ENCODE measurements at regions not wholly inside any gene's neighbourhood (a gene's known extent, or its start where the extent isn't known, plus 50 kb on each side); places are given as distances from the start of the nearest gene placed in this dataset.

GRCh38 chr21:16742131-16742641 is 770.7 kb upstream of the CXADR start:
- WGBS, 2 experiments (ENCODE audit: low coverage in 1 of 2, low lambda C conversion rate in 2 of 2, missing lambda C conversion rate in 2 of 2) = 23 to 33% methylated on average over 3 of the region's 3 CpGs
- H3K9me2 ChIP-seq (ENCODE audit: insufficient read depth) = no peaks in the 10 kb centered on the region
- no peak overlapping the region for H3K4me3 ChIP-seq
- no peak overlapping the region for H3K4me2 ChIP-seq (ENCODE audit: unreplicated experiment)
- H4K20me1 ChIP-seq (ENCODE audit: insufficient read depth) = no peaks in the 10 kb centered on the region
- H3K4me1 ChIP-seq (ENCODE audit: insufficient read depth) = no peaks in the 10 kb centered on the region
- no peaks in the 10 kb centered on the region for H3K36me3 ChIP-seq (ENCODE audit: low read depth)
- H3K79me2 ChIP-seq (ENCODE audit: insufficient read depth) = no peaks in the 10 kb centered on the region
- H3K9me3 ChIP-seq (ENCODE audit: low read depth) = no peaks in the 10 kb centered on the region
- TF ChIP-seq EZH2phosphoT487 (IDR thresholded peaks at IDR 0.05; ENCODE audit: insufficient read depth, low read depth) (no peak), EZH2 (IDR thresholded peaks at IDR 0.05; ENCODE audit: insufficient read depth, poor library complexity, severe bottlenecking) (no peak)
- no peaks in the 10 kb centered on the region for H3K27me3 ChIP-seq (replicated peaks; ENCODE audit: insufficient read depth)
- H3K27ac ChIP-seq = no peak overlapping the region
- H3F3A ChIP-seq (ENCODE audit: insufficient read depth) = no peaks in the 10 kb centered on the region
- in situ Hi-C loops (cut with MboI) = no loop called here
- no peak overlapping the region for H3K9ac ChIP-seq
- no peak overlapping the region for H2AFZ ChIP-seq
- no peak for DNase-seq

DNA sequence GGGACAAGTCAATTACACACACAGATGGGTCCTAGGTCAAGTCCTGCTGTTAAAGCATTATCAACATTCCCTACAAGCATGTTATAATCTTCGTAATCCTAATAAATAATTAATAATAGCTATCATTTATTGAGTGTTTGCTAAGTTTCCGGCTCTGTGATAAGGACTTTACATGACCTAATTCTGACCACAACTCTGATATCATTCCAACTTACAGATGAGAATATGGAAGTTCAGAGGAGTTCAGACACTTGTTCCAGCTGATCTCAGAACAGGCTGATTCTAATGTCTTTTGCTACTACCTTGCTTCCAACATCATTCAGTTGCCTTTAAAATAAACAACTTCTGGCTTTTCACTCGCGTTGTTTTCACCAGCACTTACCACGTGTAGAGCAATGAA is 770.1 kb upstream of the CXADR start:
- TF ChIP-seq EZH2phosphoT487 (IDR thresholded peaks at IDR 0.05; ENCODE audit: insufficient read depth, low read depth) (no peak), EZH2 (IDR thresholded peaks at IDR 0.05; ENCODE audit: insufficient read depth, poor library complexity, severe bottlenecking) (no peak)
- Histone ChIP-seq H3K27ac (no peak overlapping the region), H2AFZ (no peak overlapping the region), H3F3A (ENCODE audit: insufficient read depth) (no peaks in the 10 kb centered on the region), H3K4me1 (ENCODE audit: insufficient read depth) (no peaks in the 10 kb centered on the region), H4K20me1 (ENCODE audit: insufficient read depth) (no peaks in the 10 kb centered on the region), H3K9me2 (ENCODE audit: insufficient read depth) (no peaks in the 10 kb centered on the region), H3K9me3 (ENCODE audit: low read depth) (no peaks in the 10 kb centered on the region), H3K4me3 (no peak overlapping the region), H3K27me3 (replicated peaks; ENCODE audit: insufficient read depth) (no peaks in the 10 kb centered on the region), H3K4me2 (ENCODE audit: unreplicated experiment) (no peak overlapping the region), H3K9ac (no peak overlapping the region), H3K36me3 (ENCODE audit: low read depth) (no peaks in the 10 kb centered on the region), H3K79me2 (ENCODE audit: insufficient read depth) (no peaks in the 10 kb centered on the region)
- in situ Hi-C loops (cut with MboI) = no loop called here
- 40 to 46% methylated on average over 5 of the region's 5 CpGs for WGBS, 2 experiments (ENCODE audit: low coverage in 1 of 2, low lambda C conversion rate in 2 of 2, missing lambda C conversion rate in 2 of 2)
- no peak for DNase-seq

DNA sequence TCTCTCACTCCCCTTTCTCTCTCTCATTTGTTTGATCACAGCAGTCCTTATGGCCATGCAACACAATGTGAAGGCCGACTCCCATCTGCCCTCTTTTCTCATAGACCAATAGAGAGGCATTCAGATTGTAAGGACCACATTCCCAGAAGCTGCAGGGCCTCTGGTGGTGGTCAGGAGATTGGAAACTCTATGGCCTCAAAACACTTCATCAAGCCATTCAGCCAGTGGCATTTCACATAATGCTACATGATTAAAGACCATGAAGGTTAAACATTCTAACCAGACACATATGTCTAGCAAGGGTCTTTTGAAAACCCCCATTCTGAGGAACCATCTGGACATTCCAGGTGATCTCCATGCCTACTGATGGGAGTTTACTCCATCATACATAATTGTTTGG is 769.5 kb upstream of the CXADR start:
- no peak for DNase-seq
- in situ Hi-C loops (cut with MboI) = no loop called here
- Histone ChIP-seq H3K27me3 (replicated peaks; ENCODE audit: insufficient read depth) (no peaks in the 10 kb centered on the region), H2AFZ (no peak overlapping the region), H3K9me3 (ENCODE audit: low read depth) (no peaks in the 10 kb centered on the region), H3K4me2 (ENCODE audit: unreplicated experiment) (no peak overlapping the region), H3F3A (ENCODE audit: insufficient read depth) (no peaks in the 10 kb centered on the region), H3K9me2 (ENCODE audit: insufficient read depth) (no peaks in the 10 kb centered on the region), H3K9ac (no peak overlapping the region), H3K36me3 (ENCODE audit: low read depth) (no peaks in the 10 kb centered on the region), H3K27ac (no peak overlapping the region), H3K4me1 (ENCODE audit: insufficient read depth) (no peaks in the 10 kb centered on the region), H3K79me2 (ENCODE audit: insufficient read depth) (no peaks in the 10 kb centered on the region), H4K20me1 (ENCODE audit: insufficient read depth) (no peaks in the 10 kb centered on the region), H3K4me3 (no peak overlapping the region)
- TF ChIP-seq EZH2 (IDR thresholded peaks at IDR 0.05; ENCODE audit: insufficient read depth, poor library complexity, severe bottlenecking) (no peak), EZH2phosphoT487 (IDR thresholded peaks at IDR 0.05; ENCODE audit: insufficient read depth, low read depth) (no peak)
- 59 to 73% methylated on average over 1 of the region's 1 CpG for WGBS, 2 experiments (ENCODE audit: low coverage in 1 of 2, low lambda C conversion rate in 2 of 2, missing lambda C conversion rate in 2 of 2)

- no peak overlapping the region for H3K4me3 ChIP-seq
- no peaks in the 10 kb centered on the region for H3K79me2 ChIP-seq (ENCODE audit: insufficient read depth)
- no peaks in the 10 kb centered on the region for H3F3A ChIP-seq (ENCODE audit: insufficient read depth)
- no peaks in the 10 kb centered on the region for H3K27me3 ChIP-seq (replicated peaks; ENCODE audit: insufficient read depth)
- no peaks in the 10 kb centered on the region for H3K9me3 ChIP-seq (ENCODE audit: low read depth)
- no peak overlapping the region for H3K4me2 ChIP-seq (ENCODE audit: unreplicated experiment)
- WGBS, 2 experiments (ENCODE audit: low coverage in 1 of 2, low lambda C conversion rate in 2 of 2, missing lambda C conversion rate in 2 of 2) = 63 to 70% methylated on average over 3 of the region's 3 CpGs
- H3K36me3 ChIP-seq (ENCODE audit: low read depth) = no peaks in the 10 kb centered on the region
- H3K9ac ChIP-seq = no peak overlapping the region
- no peak for TF ChIP-seq EZH2 (IDR thresholded peaks at IDR 0.05; ENCODE audit: insufficient read depth, poor library complexity, severe bottlenecking)
- TF ChIP-seq EZH2phosphoT487 (IDR thresholded peaks at IDR 0.05; ENCODE audit: insufficient read depth, low read depth) = no peak
- DNase-seq = no peak
- H3K27ac ChIP-seq = no peak overlapping the region
- H2AFZ ChIP-seq = no peak overlapping the region; the same call in 1 of the 2 replicates
- in situ Hi-C loops (cut with MboI) = no loop called here
- H4K20me1 ChIP-seq (ENCODE audit: insufficient read depth) = no peaks in the 10 kb centered on the region
- H3K9me2 ChIP-seq (ENCODE audit: insufficient read depth) = no peaks in the 10 kb centered on the region
- H3K4me1 ChIP-seq (ENCODE audit: insufficient read depth) = no peaks in the 10 kb centered on the region
Measured at GRCh38 chr21:16750926-16751325, 761.9 kb upstream of the CXADR start.

Measured in GM23248 (cell line).